Epithelial cell of proximal tubule (primary cell): ENCODE measurements at regions not wholly inside any gene's neighbourhood (a gene's known extent, or its start where the extent isn't known, plus 50 kb on each side); places are given as distances from the start of the nearest gene placed in this dataset.

Experiments
- DNase-seq: peaks from one replicate; pipeline ENCODE4 v3.0.0-alpha.2; 2011; ENCODE audit warnings: low read depth
- H3K4me3 ChIP-seq: 2 replicates; pipeline ENCODE4 v1.5.1; 2011; ENCODE audit warnings: low read depth, mild to moderate bottlenecking, low read length
- TF ChIP-seq, protein P1 (sequence below): conservative IDR thresholded peaks from 2 replicates; pipeline ENCODE4 v1.5.1; 2012; ENCODE audit warnings: low read depth, mild to moderate bottlenecking, low read length

GRCh38 chr16:17866996-17867395 lies 396.2 kb upstream of the XYLT1 start:
- TF ChIP-seq, protein P1, sequence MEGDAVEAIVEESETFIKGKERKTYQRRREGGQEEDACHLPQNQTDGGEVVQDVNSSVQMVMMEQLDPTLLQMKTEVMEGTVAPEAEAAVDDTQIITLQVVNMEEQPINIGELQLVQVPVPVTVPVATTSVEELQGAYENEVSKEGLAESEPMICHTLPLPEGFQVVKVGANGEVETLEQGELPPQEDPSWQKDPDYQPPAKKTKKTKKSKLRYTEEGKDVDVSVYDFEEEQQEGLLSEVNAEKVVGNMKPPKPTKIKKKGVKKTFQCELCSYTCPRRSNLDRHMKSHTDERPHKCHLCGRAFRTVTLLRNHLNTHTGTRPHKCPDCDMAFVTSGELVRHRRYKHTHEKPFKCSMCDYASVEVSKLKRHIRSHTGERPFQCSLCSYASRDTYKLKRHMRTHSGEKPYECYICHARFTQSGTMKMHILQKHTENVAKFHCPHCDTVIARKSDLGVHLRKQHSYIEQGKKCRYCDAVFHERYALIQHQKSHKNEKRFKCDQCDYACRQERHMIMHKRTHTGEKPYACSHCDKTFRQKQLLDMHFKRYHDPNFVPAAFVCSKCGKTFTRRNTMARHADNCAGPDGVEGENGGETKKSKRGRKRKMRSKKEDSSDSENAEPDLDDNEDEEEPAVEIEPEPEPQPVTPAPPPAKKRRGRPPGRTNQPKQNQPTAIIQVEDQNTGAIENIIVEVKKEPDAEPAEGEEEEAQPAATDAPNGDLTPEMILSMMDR, result no peak
- DNase-seq, result no peak
- no peak overlapping the region for H3K4me3 ChIP-seq

GRCh38 chr16:17861981-17862479 lies 391.3 kb upstream of the XYLT1 start:
- no peak overlapping the region for H3K4me3 ChIP-seq
- DNase-seq, result no peak
- TF ChIP-seq, protein P1, result no peak

- no peak for DNase-seq
- H3K4me3 ChIP-seq, result no peak overlapping the region
- TF ChIP-seq, protein P1, result no peak
These were observed 387.3 kb upstream of the XYLT1 start for GRCh38 chr16:17858061-17858460.

- no peak for DNase-seq
- TF ChIP-seq, protein P1, result no peak
- no peak overlapping the region for H3K4me3 ChIP-seq
These were observed 383.2 kb upstream of the XYLT1 start for GRCh38 chr16:17853958-17854357.

DNA sequence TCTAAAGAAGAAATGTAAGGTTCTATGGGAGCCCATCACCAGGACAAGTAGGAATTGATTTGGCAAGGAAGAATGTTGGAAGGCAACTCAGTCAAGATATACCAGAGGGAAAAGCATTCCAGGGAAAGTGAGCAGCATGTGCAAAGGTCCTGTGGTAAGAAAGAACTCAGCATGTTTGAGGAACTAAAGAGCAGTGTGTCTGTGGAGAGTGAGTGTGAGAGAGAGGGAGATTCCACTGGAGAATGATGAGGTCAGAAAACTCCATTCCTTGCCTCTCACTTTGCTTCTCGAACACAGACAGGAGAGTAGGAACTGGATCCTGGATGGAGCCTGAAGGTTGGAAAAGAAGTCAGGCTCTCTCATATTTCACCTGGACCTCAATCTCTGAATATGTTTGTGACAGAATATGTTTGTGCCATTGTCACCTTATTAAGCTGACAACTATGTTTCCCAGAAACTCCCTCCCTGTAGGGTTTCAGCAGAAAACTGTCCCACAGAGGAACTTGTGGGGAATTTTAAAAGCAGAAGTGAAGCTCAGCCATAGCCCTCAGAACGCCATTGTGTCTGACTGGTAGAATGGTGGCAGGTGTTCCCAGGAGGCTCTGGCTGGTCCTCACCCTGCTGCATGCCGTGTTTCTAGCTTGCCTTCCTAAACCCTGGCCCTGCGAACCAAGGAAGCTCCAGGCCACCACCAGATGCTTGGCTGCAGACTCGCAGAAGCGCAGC lies 382.4 kb upstream of the XYLT1 start:
- TF ChIP-seq, protein P1, result no peak
- no peak for DNase-seq
- no peak overlapping the region for H3K4me3 ChIP-seq

GRCh38 chr16:17850581-17851250 lies 380.0 kb upstream of the XYLT1 start:
- TF ChIP-seq, protein P1, result no peak
- DNase-seq, result no peak
- no peak overlapping the region for H3K4me3 ChIP-seq
